ENCODE measurements at regions not wholly inside any gene's neighbourhood (a gene's known extent, or its start where the extent isn't known, plus 50 kb on each side); places are given as distances from the start of the nearest gene placed in this dataset.

DNA sequence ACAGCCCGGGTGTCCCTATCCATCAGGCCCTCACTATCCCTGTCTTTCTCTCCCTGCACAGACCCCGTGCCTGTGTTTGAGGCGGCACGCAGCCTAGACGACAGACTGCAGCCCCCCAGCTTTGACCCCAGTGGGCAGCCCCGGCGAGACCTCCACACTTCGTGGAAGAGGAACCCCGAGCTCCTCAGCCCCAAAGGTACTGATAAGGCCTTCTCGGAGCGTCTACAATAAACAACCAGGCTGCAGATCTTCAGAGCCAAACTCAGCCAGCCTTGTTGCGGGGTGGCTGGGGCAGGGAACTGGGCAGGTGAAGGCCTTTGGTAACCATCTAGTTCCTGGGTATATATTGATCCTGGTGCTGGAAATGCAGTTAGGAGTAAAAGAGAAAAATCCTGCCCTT lies 77.5 kb downstream of the PHETA1 start:
- Histone ChIP-seq H3K4me3 (ENCODE audit: low read depth in 1 of 2, low read length in 2 of 2) (no peak overlapping the region), H3K4me1 (ENCODE audit: control insufficient read depth in 1 of 2, insufficient read depth in 2 of 2, low read length in 2 of 2) (no peaks in the 10 kb centered on the region), H3K27ac (ENCODE audit: low read length) (no peak overlapping the region), H3K27me3 (ENCODE audit: low read depth, low read length) (no peaks in the 10 kb centered on the region), H3K9me3 (ENCODE audit: control insufficient read depth in 1 of 2, low read length in 2 of 2) (no peaks in the 10 kb centered on the region), H3K36me3 (ENCODE audit: control insufficient read depth in 1 of 2, insufficient read depth in 2 of 2, low read length in 2 of 2) (no peaks in the 10 kb centered on the region)

DNA sequence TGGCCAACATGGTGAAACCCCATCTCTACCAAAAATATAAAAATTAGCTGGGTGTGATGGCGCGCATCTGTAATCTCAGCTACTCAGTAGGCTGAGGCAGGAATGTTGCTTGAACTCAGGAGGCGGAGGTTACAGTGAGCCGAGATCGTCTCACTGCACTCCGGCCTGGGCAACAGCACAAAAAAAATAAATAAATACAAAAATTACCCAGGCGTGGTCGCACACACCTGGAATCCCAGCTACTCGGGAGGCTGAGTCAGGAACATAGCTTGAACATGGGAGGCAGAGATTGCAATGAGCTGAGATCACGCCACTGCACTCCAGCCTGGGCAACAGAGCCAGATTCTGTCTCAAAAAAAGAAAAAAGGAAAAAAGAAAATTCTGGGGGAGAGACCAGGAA lies 80.1 kb downstream of the PHETA1 start:
- H3K4me3 ChIP-seq (ENCODE audit: low read depth in 1 of 2, low read length in 2 of 2) = no peak overlapping the region
- no peaks in the 10 kb centered on the region for H3K4me1 ChIP-seq (ENCODE audit: control insufficient read depth in 1 of 2, insufficient read depth in 2 of 2, low read length in 2 of 2)
- H3K36me3 ChIP-seq (ENCODE audit: control insufficient read depth in 1 of 2, insufficient read depth in 2 of 2, low read length in 2 of 2) = no peaks in the 10 kb centered on the region
- H3K27ac ChIP-seq (ENCODE audit: low read length) = no peak overlapping the region
- H3K27me3 ChIP-seq (ENCODE audit: low read depth, low read length) = no peaks in the 10 kb centered on the region
- no peaks in the 10 kb centered on the region for H3K9me3 ChIP-seq (ENCODE audit: control insufficient read depth in 1 of 2, low read length in 2 of 2)

DNA sequence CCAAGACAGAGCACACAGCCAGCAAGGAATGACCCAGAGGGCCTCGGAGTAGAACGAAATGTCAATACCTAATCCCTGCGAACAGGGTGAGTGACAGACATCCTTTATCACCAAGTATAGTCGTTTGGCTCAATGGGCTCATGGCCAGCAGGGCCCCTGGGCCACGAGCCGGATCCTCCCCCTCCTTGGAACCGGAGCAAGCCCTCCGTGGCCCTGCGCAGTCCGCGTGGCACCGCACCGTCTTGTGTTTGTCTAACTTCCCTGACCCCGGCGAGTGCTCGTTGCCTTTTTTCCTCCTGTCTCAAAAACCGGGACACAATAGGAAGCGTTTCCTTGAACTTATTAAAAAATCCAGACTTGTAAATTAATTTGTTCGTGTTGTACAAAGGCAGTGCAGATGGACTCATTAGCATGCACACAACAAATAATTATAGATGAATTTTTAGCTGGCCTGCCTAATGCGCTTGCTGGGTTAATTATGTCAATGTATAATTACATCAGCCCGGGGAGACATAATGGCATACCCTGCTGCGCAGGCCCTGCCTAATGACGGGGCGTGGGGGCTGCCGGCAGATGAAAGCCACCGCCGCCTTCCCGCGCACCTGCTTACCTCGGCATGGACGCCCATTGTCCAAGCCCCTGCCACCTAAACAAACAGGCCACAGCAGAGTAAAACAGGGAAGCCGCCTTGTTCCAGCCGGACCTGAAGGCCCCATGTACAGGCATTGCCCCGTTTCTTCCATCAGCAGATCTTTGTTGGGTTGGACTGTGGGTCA lies 81.6 kb downstream of the PHETA1 start:
- H3K36me3 ChIP-seq (ENCODE audit: control insufficient read depth in 1 of 2, insufficient read depth in 2 of 2, low read length in 2 of 2) = no peaks in the 10 kb centered on the region
- no peak overlapping the region for H3K4me3 ChIP-seq (ENCODE audit: low read depth in 1 of 2, low read length in 2 of 2)
- H3K4me1 ChIP-seq (ENCODE audit: control insufficient read depth in 1 of 2, insufficient read depth in 2 of 2, low read length in 2 of 2) = no peaks in the 10 kb centered on the region
- no peaks in the 10 kb centered on the region for H3K27me3 ChIP-seq (ENCODE audit: low read depth, low read length)
- H3K9me3 ChIP-seq (ENCODE audit: control insufficient read depth in 1 of 2, low read length in 2 of 2) = no peaks in the 10 kb centered on the region
- H3K27ac ChIP-seq (ENCODE audit: low read length) = no peak overlapping the region

DNA sequence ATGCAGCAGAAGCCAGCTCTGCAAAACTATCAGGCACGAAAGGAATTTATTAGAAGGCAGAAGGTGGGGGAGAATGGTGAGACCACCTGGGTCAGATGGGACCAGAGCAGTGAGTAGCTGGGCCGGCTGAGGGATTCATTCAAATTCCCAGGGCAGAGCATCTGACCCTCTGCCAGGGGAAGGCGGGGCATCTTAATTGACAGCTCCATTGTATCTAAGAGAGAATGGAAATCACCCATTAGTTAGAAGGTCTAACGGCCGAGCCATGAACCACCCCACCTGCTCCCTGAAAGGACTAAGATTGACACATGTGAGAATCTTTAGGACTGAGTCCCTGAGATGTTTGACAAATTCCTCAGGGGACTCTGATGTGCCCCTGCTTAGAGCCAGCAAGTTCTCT lies 83.7 kb downstream of the PHETA1 start:
- peaks cover 0 to 9% of the 10 kb centered on the region in 2 donors for H3K9me3 ChIP-seq (ENCODE audit: control insufficient read depth in 1 of 2, low read length in 2 of 2)
- no peaks in the 10 kb centered on the region for H3K4me1 ChIP-seq (ENCODE audit: control insufficient read depth in 1 of 2, insufficient read depth in 2 of 2, low read length in 2 of 2)
- no peak overlapping the region for H3K27ac ChIP-seq (ENCODE audit: low read length)
- no peaks in the 10 kb centered on the region for H3K27me3 ChIP-seq (ENCODE audit: low read depth, low read length)
- no peak overlapping the region for H3K4me3 ChIP-seq (ENCODE audit: low read depth in 1 of 2, low read length in 2 of 2)
- H3K36me3 ChIP-seq (ENCODE audit: control insufficient read depth in 1 of 2, insufficient read depth in 2 of 2, low read length in 2 of 2) = no peaks in the 10 kb centered on the region

DNA sequence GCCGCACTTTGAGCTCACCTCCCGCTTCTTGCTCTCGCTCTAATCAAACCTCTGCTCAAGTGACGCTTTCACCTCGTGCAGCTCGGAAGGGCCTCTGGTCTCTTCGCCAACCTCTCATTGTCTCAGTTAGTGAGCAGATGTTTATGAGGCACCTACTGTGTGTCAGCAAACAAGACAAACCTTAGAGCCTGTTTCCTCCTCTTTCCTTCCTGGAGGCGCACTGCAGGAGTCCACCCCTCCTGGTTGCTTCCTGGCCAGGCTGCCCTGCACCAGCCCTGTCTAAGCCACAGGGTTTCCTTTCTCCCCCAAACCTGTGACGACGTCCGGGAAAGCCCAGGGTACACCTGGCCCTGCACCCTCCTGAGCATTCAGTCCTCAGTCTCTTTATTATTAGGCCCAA lies 84.2 kb downstream of the PHETA1 start:
- H3K27ac ChIP-seq (ENCODE audit: low read length) = no peak overlapping the region
- H3K27me3 ChIP-seq (ENCODE audit: low read depth, low read length) = no peaks in the 10 kb centered on the region
- peaks cover 0 to 9% of the 10 kb centered on the region in 2 donors for H3K9me3 ChIP-seq (ENCODE audit: control insufficient read depth in 1 of 2, low read length in 2 of 2)
- H3K4me3 ChIP-seq (ENCODE audit: low read depth in 1 of 2, low read length in 2 of 2) = no peak overlapping the region
- H3K36me3 ChIP-seq (ENCODE audit: control insufficient read depth in 1 of 2, insufficient read depth in 2 of 2, low read length in 2 of 2) = no peaks in the 10 kb centered on the region
- H3K4me1 ChIP-seq (ENCODE audit: control insufficient read depth in 1 of 2, insufficient read depth in 2 of 2, low read length in 2 of 2) = no peaks in the 10 kb centered on the region

DNA sequence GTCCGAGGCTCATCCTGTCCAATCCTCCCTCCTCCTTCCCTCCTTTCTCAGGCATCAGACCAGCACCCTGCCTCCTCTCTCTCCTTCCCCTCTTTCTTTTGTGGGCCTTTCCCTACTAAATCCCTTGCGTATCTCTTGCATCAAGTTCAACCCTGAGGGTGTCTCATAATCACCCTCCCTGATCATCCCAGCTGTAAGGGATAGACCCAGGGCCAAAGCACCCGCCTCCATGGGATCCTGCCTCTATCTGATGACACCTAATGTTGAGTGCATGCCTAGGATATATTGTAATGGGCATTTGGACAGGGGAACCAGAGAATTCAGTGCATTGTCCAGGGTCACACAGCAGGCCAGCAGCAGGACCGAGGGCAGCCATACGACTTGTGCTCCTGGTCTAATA lies 84.9 kb downstream of the PHETA1 start:
- peaks cover 0 to 9% of the 10 kb centered on the region in 2 donors for H3K9me3 ChIP-seq (ENCODE audit: control insufficient read depth in 1 of 2, low read length in 2 of 2)
- no peaks in the 10 kb centered on the region for H3K36me3 ChIP-seq (ENCODE audit: control insufficient read depth in 1 of 2, insufficient read depth in 2 of 2, low read length in 2 of 2)
- no peaks in the 10 kb centered on the region for H3K4me1 ChIP-seq (ENCODE audit: control insufficient read depth in 1 of 2, insufficient read depth in 2 of 2, low read length in 2 of 2)

DNA sequence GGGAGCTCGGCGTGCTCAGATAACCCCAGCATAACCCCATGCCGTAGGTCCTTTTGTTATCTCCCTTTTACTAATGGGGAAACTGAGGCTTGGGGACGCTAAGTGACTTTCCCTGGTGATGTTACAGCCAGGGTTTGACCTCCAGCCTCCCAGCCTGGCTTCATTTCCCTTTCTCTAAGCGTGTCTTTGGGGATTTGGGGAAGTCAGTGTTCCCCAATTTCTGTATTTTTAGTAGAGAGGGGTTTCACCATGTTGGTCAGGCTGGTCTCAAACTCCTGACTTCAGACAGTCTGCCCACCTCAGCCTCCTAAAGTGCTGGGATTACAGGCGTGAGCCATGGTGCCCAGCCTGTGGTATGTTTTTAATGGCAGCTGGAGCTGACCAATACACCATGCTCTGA lies 85.4 kb downstream of the PHETA1 start:
- H3K27me3 ChIP-seq (ENCODE audit: low read depth, low read length) = no peaks in the 10 kb centered on the region
- no peak overlapping the region for H3K4me3 ChIP-seq (ENCODE audit: low read depth in 1 of 2, low read length in 2 of 2)
- no peak overlapping the region for H3K27ac ChIP-seq (ENCODE audit: low read length)
- H3K4me1 ChIP-seq (ENCODE audit: control insufficient read depth in 1 of 2, insufficient read depth in 2 of 2, low read length in 2 of 2) = no peaks in the 10 kb centered on the region
- H3K9me3 ChIP-seq (ENCODE audit: control insufficient read depth in 1 of 2, low read length in 2 of 2) = peaks cover 0 to 9% of the 10 kb centered on the region in 2 donors
- H3K36me3 ChIP-seq (ENCODE audit: control insufficient read depth in 1 of 2, insufficient read depth in 2 of 2, low read length in 2 of 2) = no peaks in the 10 kb centered on the region

More for the DNA sequence above, 84.9 kb downstream of the PHETA1 start:
- no peak overlapping the region for H3K27ac ChIP-seq (ENCODE audit: low read length)
- no peak overlapping the region for H3K4me3 ChIP-seq (ENCODE audit: low read depth in 1 of 2, low read length in 2 of 2)
- no peaks in the 10 kb centered on the region for H3K27me3 ChIP-seq (ENCODE audit: low read depth, low read length)

DNA sequence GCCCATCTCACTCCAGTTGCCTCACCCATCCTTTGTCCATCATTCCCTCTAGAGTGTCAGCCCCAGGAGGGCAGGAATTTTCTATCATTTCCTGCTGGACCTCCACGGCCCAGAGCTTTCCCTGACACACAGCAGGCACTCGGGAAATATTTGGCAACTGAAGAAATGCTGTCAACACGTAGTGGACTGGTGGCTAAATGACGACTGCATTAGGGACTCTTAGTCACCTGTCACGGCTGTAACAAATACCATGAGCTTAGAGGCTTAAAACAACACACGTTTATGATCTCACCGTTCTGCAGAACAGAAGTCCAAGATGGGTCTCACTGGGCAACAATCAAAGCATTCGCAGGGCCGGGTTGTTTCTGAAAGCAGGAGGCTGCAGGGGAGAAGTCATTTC lies 91.3 kb downstream of the PHETA1 start:
- Histone ChIP-seq H3K27me3 (ENCODE audit: low read depth, low read length) (no peaks in the 10 kb centered on the region), H3K4me1 (ENCODE audit: control insufficient read depth in 1 of 2, insufficient read depth in 2 of 2, low read length in 2 of 2) (no peaks in the 10 kb centered on the region), H3K4me3 (ENCODE audit: low read depth in 1 of 2, low read length in 2 of 2) (no peak overlapping the region), H3K9me3 (ENCODE audit: control insufficient read depth in 1 of 2, low read length in 2 of 2) (peaks cover 0 to 13% of the 10 kb centered on the region in 2 donors), H3K36me3 (ENCODE audit: control insufficient read depth in 1 of 2, insufficient read depth in 2 of 2, low read length in 2 of 2) (no peaks in the 10 kb centered on the region), H3K27ac (ENCODE audit: low read length) (no peak overlapping the region)

DNA sequence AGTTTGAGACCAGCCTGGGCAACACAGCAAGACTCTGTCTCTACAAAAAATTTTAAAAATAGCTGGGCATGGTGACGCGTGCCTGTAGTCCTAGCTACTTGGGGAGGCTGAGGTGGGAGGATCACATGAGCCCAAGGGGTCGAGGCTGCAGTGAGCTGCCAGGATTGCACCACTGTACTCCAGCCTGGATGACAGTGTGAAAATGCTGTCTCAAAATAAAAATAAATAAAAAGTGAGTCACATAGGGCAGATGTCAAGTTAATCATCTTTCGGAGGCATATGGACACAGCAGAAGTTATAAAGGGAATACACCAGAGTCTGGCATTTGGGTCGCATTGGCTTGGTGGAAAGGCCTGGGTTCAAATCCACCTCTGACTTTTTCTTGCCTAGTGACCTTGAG lies 92.7 kb downstream of the PHETA1 start:
- Histone ChIP-seq H3K27me3 (ENCODE audit: low read depth, low read length) (no peaks in the 10 kb centered on the region), H3K27ac (ENCODE audit: low read length) (no peak overlapping the region), H3K36me3 (ENCODE audit: control insufficient read depth in 1 of 2, insufficient read depth in 2 of 2, low read length in 2 of 2) (no peaks in the 10 kb centered on the region)

DNA sequence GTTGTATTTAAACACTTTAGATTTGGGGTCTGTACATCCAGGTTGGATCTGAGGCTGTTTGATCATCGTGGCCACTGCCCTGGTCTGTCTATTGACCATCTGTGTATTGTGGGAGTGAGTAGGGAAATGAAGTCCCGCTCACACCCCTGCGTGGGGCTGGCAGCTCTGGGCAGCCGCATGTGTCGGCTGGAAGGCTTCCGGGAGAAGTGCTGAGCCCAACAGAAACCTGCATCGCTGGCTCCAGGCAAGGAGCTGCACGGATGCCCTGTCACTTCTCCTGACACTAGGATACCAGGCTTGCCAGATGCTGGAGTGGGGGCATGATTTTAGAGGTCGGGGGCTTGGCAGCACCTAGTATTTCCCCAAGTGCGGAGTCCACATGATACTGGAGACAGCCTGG lies 93.6 kb downstream of the PHETA1 start:
- Histone ChIP-seq H3K4me3 (ENCODE audit: low read depth in 1 of 2, low read length in 2 of 2) (no peak overlapping the region), H3K27ac (ENCODE audit: low read length) (no peak overlapping the region), H3K36me3 (ENCODE audit: control insufficient read depth in 1 of 2, insufficient read depth in 2 of 2, low read length in 2 of 2) (no peaks in the 10 kb centered on the region), H3K9me3 (ENCODE audit: control insufficient read depth in 1 of 2, low read length in 2 of 2) (peaks cover 0 to 4% of the 10 kb centered on the region in 2 donors), H3K27me3 (ENCODE audit: low read depth, low read length) (no peaks in the 10 kb centered on the region), H3K4me1 (ENCODE audit: control insufficient read depth in 1 of 2, insufficient read depth in 2 of 2, low read length in 2 of 2) (no peaks in the 10 kb centered on the region)

More for the DNA sequence above, 92.7 kb downstream of the PHETA1 start:
- Histone ChIP-seq H3K4me3 (ENCODE audit: low read depth in 1 of 2, low read length in 2 of 2) (no peak overlapping the region), H3K4me1 (ENCODE audit: control insufficient read depth in 1 of 2, insufficient read depth in 2 of 2, low read length in 2 of 2) (no peaks in the 10 kb centered on the region), H3K9me3 (ENCODE audit: control insufficient read depth in 1 of 2, low read length in 2 of 2) (peaks cover 0 to 12% of the 10 kb centered on the region in 2 donors)

DNA sequence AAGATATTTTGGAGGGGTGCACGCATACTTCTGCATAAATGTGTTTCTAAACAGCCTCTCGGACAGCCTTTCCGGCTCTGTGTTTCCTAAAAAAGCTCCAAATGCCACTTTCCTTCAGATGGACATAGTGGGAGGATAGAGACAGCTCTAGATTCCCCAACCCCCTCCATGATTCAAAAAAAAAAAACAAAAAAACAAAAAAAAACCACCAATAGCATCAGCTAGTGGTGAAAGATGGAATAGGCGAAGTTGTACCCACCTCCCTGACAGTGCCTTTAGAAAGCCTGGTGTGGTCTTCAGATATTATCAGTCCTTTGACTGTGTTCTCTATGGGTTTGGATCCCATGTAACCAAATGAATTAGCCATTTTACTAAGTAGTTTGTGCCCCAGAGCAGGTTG lies 94.1 kb downstream of the PHETA1 start:
- no peak overlapping the region for H3K27ac ChIP-seq (ENCODE audit: low read length)
- no peaks in the 10 kb centered on the region for H3K36me3 ChIP-seq (ENCODE audit: control insufficient read depth in 1 of 2, insufficient read depth in 2 of 2, low read length in 2 of 2)
- no peaks in the 10 kb centered on the region for H3K27me3 ChIP-seq (ENCODE audit: low read depth, low read length)
- H3K4me3 ChIP-seq (ENCODE audit: low read depth in 1 of 2, low read length in 2 of 2) = no peak overlapping the region
- H3K4me1 ChIP-seq (ENCODE audit: control insufficient read depth in 1 of 2, insufficient read depth in 2 of 2, low read length in 2 of 2) = no peaks in the 10 kb centered on the region
- peaks cover 0 to 4% of the 10 kb centered on the region in 2 donors for H3K9me3 ChIP-seq (ENCODE audit: control insufficient read depth in 1 of 2, low read length in 2 of 2)

Data from muscle layer of duodenum (tissue), 2 donors.